Sigmoid colon (tissue), 6 donors: ENCODE measurements at regions not wholly inside any gene's neighbourhood (a gene's known extent, or its start where the extent isn't known, plus 50 kb on each side); places are given as distances from the start of the nearest gene placed in this dataset.
"Not testable (repeated sequence)": the region's sequence is repeated elsewhere in the genome, so short reads cannot be mapped to it uniquely, and the experiment has no call there.

Experiments
- DNase-seq: peaks from one replicate; pipeline ENCODE4 v3.0.0-alpha.2; 2019
- H3K27ac ChIP-seq, 4 donors: fragments of 200-600 bp; sonication (generic); one replicate each; pipeline ENCODE4 v1.5.1; 2016 to 2019; ENCODE audit warnings: mild to moderate bottlenecking in 1 of 4
- H3K27me3 ChIP-seq, 3 donors: fragments of 200-600 bp; sonication (generic); one replicate each; pipeline ENCODE4 v1.5.1; 2019; ENCODE audit warnings: mild to moderate bottlenecking in 1 of 3
- H3K36me3 ChIP-seq, 4 donors: fragments of 200-600 bp; sonication (generic); one replicate each; pipeline ENCODE4 v1.5.1; 2016 to 2019
- H3K4me1 ChIP-seq, 4 donors: fragments of 200-600 bp; sonication (generic); one replicate each; pipeline ENCODE4 v1.5.1; 2017 to 2019
- H3K4me3 ChIP-seq, 4 donors: fragments of 200-600 bp; sonication (generic); one replicate each; pipeline ENCODE4 v1.5.1; 2017 to 2019; ENCODE audit warnings: mild to moderate bottlenecking in 2 of 4, moderate library complexity in 1 of 4
- H3K9me3 ChIP-seq, 4 donors: fragments of 200-600 bp in 3 of 4; sonication (generic) in 3 of 4; one replicate each; pipeline versions ENCODE4 v1.5.1 to v1.6.1; 2013 to 2019
- CTCF ChIP-seq, 4 experiments: fragments of 450-650 bp in 3 of 4; fragments of 200-600 bp in 1 of 4; IDR thresholded peaks; one replicate each; pipeline ENCODE4 v1.5.1; 2016 to 2019; ENCODE audit warnings: antibody characterized with exemption in 4 of 4, mild to moderate bottlenecking in 3 of 4, moderate library complexity in 2 of 4
- EP300 ChIP-seq, 4 donors: sonication (generic); formaldehyde crosslinking; IDR thresholded peaks; one replicate each; pipeline ENCODE4 v1.6.1; 2017; ENCODE audit warnings: antibody characterized with exemption in 4 of 4
- POLR2A ChIP-seq, 2 donors: fragments of 450-650 bp; IDR thresholded peaks; one replicate each; pipeline ENCODE4 v1.6.1; 2016; ENCODE audit warnings: antibody characterized with exemption in 2 of 2, mild to moderate bottlenecking in 2 of 2, moderate library complexity in 2 of 2
- POLR2AphosphoS5 ChIP-seq, 4 donors: sonication (generic); formaldehyde crosslinking; IDR thresholded peaks; one replicate each; pipeline ENCODE4 v1.6.1; 2017; ENCODE audit warnings: antibody characterized with exemption in 4 of 4
- WGBS, 2 donors: extraction: QIAGEN DNeasy Blood & Tissue Kit; methylation state at CpG; one replicate each; pipeline ENCODE4 v1.1.7; 2013; 5-methylcytosine and 5-hydroxymethylcytosine counted together
- intact Hi-C: fragments of 100-400 bp; cut with DNase I; formaldehyde crosslinking; loops from one replicate; pipeline ENCODE4 v1.15.1; 2023
- donor health status: healthy with polysubstance abuse.
- donor health status: healthy.

GRCh38 chr2:209305026-209305425 is 118.8 kb upstream of the MAP2 start:
- 62 to 74% methylated on average over 2 of the region's 2 CpGs for WGBS, 2 donors
- no peak for DNase-seq
- Histone ChIP-seq H3K27me3 (no peaks in the 10 kb centered on the region), H3K4me1 (no peaks in the 10 kb centered on the region), H3K9me3 (no peaks in the 10 kb centered on the region), H3K36me3 (no peaks in the 10 kb centered on the region), H3K4me3 (no peak overlapping the region), H3K27ac (no peak overlapping the region)
- intact Hi-C loops = no loop called here
- TF ChIP-seq POLR2AphosphoS5 (IDR thresholded peaks at IDR 0.05) (no peak), CTCF (IDR thresholded peaks at IDR 0.05) (no peak), POLR2A (IDR thresholded peaks at IDR 0.05) (no peak), EP300 (IDR thresholded peaks at IDR 0.05) (no peak)

GRCh38 chr2:209305746-209306196 is 118.1 kb upstream of the MAP2 start:
- Histone ChIP-seq H3K9me3 (no peaks in the 10 kb centered on the region), H3K36me3 (no peaks in the 10 kb centered on the region), H3K4me3 (no peak overlapping the region), H3K27me3 (no peaks in the 10 kb centered on the region), H3K4me1 (no peaks in the 10 kb centered on the region), H3K27ac (no peak overlapping the region)
- intact Hi-C loops = no loop called here
- no peak for TF ChIP-seq POLR2AphosphoS5 (IDR thresholded peaks at IDR 0.05)
- TF ChIP-seq CTCF (IDR thresholded peaks at IDR 0.05) = no peak
- TF ChIP-seq EP300 (IDR thresholded peaks at IDR 0.05) = no peak
- no peak for TF ChIP-seq POLR2A (IDR thresholded peaks at IDR 0.05)
- DNase-seq = no peak
- WGBS, 2 donors = 78 to 86% methylated on average over 7 of the region's 7 CpGs

DNA sequence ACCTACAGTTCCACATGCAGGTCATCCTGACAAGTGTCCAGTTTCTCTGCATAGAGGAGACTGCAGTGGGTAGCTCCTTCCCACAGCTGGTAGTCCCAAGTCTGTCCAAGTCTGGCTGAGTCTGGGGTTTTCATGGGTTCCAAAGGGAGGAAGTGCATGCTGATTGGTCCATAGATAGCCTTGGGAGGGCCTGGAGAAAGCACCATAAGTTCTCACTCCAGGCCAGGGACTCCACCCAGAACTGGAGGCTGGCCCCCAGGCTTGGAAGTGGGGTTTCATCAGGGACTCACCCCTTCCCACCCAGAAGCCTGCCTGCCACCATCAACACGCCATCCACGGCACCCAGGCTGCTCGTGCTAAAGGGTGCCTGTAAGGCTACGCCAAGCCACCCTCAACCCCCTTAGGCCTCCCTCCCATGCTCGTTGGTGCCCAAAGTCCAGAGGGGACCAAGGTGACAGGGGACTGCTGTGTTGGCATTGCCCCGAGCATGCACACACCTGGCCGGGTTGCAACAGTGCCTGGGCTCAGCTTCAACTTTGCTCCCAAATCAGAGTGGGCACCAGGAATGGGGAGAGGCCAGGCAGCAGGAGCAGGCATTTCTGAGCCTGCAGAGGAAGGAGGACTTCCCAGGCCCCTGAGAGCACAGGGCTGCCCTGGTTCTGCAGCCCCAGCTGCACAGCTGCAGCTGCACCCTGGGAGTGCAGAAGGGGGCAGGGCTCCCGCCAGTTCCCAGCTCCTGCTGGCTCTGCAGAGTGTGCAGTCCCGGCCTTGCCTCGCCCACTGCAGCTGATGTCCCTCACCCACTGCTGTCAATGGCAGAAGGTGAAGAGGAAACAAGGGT is 116.5 kb upstream of the MAP2 start:
- Histone ChIP-seq H3K9me3 (no peaks in the 10 kb centered on the region), H3K36me3 (no peaks in the 10 kb centered on the region), H3K27me3 (no peaks in the 10 kb centered on the region), H3K4me3 (no peak overlapping the region), H3K27ac (no peak overlapping the region), H3K4me1 (no peaks in the 10 kb centered on the region)
- TF ChIP-seq POLR2A (IDR thresholded peaks at IDR 0.05) (no peak), EP300 (IDR thresholded peaks at IDR 0.05) (no peak), POLR2AphosphoS5 (IDR thresholded peaks at IDR 0.05) (no peak), CTCF (IDR thresholded peaks at IDR 0.05) (no peak)
- intact Hi-C loops = no loop called here
- WGBS, 2 donors = 63 to 75% methylated on average over 10 of the region's 10 CpGs
- no peak for DNase-seq

- no peaks in the 10 kb centered on the region for H3K27me3 ChIP-seq
- no peaks in the 10 kb centered on the region for H3K9me3 ChIP-seq
- no peaks in the 10 kb centered on the region for H3K36me3 ChIP-seq
- intact Hi-C loops = no loop called here
- no peaks in the 10 kb centered on the region for H3K4me1 ChIP-seq
- no peak for DNase-seq
- no peak overlapping the region for H3K4me3 ChIP-seq
- no peak for TF ChIP-seq POLR2A (IDR thresholded peaks at IDR 0.05)
- no peak for TF ChIP-seq POLR2AphosphoS5 (IDR thresholded peaks at IDR 0.05)
- H3K27ac ChIP-seq = no peak overlapping the region
These were observed 115.4 kb upstream of the MAP2 start for GRCh38 chr2:209308415-209308814.

DNA sequence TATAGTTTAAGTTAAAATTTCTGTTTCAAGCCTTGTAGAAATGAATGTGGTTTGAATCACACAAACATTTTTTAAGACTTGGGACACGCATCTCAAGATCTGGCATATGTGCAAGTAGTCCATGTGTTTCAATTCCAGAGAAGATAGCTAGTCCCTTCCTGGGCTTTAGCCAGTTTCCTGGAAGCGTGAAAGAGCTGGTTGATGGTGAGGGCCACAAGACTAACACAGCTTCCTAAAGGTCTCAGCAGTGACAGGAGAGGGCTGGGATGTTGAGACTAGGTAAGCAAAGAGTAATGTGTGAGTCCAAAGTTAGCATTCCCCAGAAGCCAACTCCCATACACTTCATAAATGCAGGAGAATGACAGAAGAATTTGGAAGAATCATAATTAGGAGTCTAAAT is 111.9 kb upstream of the MAP2 start:
- no peaks in the 10 kb centered on the region for H3K36me3 ChIP-seq
- no peaks in the 10 kb centered on the region for H3K9me3 ChIP-seq
- H3K4me3 ChIP-seq = no peak overlapping the region
- TF ChIP-seq POLR2A (IDR thresholded peaks at IDR 0.05) (no peak), POLR2AphosphoS5 (IDR thresholded peaks at IDR 0.05) (no peak), CTCF (IDR thresholded peaks at IDR 0.05) (no peak), EP300 (IDR thresholded peaks at IDR 0.05) (no peak)
- no peak overlapping the region for H3K27ac ChIP-seq
- DNase-seq = no peak
- no peaks in the 10 kb centered on the region for H3K4me1 ChIP-seq
- WGBS, 2 donors = 68 to 81% methylated on average over 2 of the region's 2 CpGs
- no peaks in the 10 kb centered on the region for H3K27me3 ChIP-seq
- intact Hi-C loops = no loop called here

DNA sequence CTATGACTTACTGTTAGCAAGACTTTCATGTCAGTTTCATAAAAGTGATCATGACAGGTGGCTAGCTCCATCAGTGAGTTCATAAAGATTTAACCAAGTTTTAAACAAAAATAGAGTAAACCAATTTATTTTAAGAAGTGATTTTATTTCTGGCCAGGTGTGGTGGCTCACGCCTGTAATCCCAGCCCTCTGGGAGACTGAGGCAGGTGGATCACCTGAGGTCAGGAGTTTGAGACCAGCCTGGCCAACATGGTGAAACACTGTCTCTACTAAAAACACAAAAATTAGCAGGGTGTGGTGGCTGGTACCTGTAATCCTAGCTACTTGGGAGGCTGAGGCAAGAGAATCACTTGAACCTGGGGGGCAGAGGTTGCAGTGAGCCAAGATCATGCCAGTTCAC is 111.4 kb upstream of the MAP2 start:
- WGBS, 2 donors = 77 to 88% methylated on average over 1 of the region's 1 CpG
- intact Hi-C loops, DNase-seq, H3K36me3 ChIP-seq, H3K4me3 ChIP-seq, H3K9me3 ChIP-seq, H3K27me3 ChIP-seq, H3K4me1 ChIP-seq, H3K27ac ChIP-seq: not testable (repeated sequence)
